Endodermal cell (in vitro differentiated cells): ENCODE measurements at regions not wholly inside any gene's neighbourhood (a gene's known extent, or its start where the extent isn't known, plus 50 kb on each side); places are given as distances from the start of the nearest gene placed in this dataset.

Source experiments
- DNase-seq: peaks from one replicate; pipeline ENCODE4 v3.0.0-alpha.2; 2017
- H3K27ac ChIP-seq: 2 replicates; pipeline ENCODE4 v1.5.1; 2013; ENCODE audit warnings: mild to moderate bottlenecking, low read depth, low read length, moderate library complexity
- H3K27me3 ChIP-seq: 2 replicates; pipeline ENCODE4 v1.6.1; 2013; ENCODE audit warnings: mild to moderate bottlenecking, low read length, moderate library complexity; ENCODE audit not compliant: insufficient read depth, control insufficient read depth, poor library complexity, severe bottlenecking
- H3K36me3 ChIP-seq: 2 replicates; pipeline ENCODE4 v1.7.0; 2013; ENCODE audit warnings: mild to moderate bottlenecking, low read length, moderate library complexity; ENCODE audit not compliant: control insufficient read depth, insufficient read depth
- H3K4me1 ChIP-seq: one replicate; pipeline ENCODE4 v1.7.0; 2013; ENCODE audit warnings: low read length; ENCODE audit not compliant: control insufficient read depth, insufficient read depth
- H3K4me3 ChIP-seq: 2 replicates; pipeline ENCODE4 v1.5.1; 2013; ENCODE audit warnings: mild to moderate bottlenecking, low read length, moderate library complexity
- H3K9ac ChIP-seq: 2 replicates; pipeline ENCODE4 v1.6.1; 2013; ENCODE audit warnings: mild to moderate bottlenecking, low read length, moderate library complexity; ENCODE audit not compliant: poor library complexity, severe bottlenecking; ENCODE audit errors: extremely low read depth
- H3K9me3 ChIP-seq: 2 replicates; pipeline ENCODE4 v1.6.1; 2013; ENCODE audit warnings: mild to moderate bottlenecking, low read length, moderate library complexity; ENCODE audit not compliant: control insufficient read depth
- H3K27ac Mint-ChIP-seq: 2 replicates; pipeline ENCODE4 v1.8.0; 2020; ENCODE audit warnings: mixed read lengths
- H3K27me3 Mint-ChIP-seq: 2 replicates; pipeline ENCODE4 v1.8.0; 2021; ENCODE audit warnings: mild to moderate bottlenecking, mixed read lengths; ENCODE audit not compliant: insufficient read depth
- H3K36me3 Mint-ChIP-seq: 2 replicates; pipeline ENCODE4 v1.8.0; 2020; ENCODE audit warnings: low read depth, mixed read lengths
- H3K4me1 Mint-ChIP-seq: 2 replicates; pipeline ENCODE4 v1.8.0; 2020; ENCODE audit warnings: mixed read lengths
- H3K4me3 Mint-ChIP-seq: 2 replicates; pipeline ENCODE4 v1.8.0; 2020; ENCODE audit warnings: mild to moderate bottlenecking, moderate library complexity, mixed read lengths
- H3K9me3 Mint-ChIP-seq: 2 replicates; pipeline ENCODE4 v1.8.0; 2020; ENCODE audit warnings: mild to moderate bottlenecking, mixed read lengths
- CTCF ChIP-seq: fragments of 200-600 bp; sonication (generic); conservative IDR thresholded peaks from 2 replicates; pipeline ENCODE4 v1.5.0; 2021; ENCODE audit warnings: antibody characterized with exemption, mild to moderate bottlenecking
- WGBS, 2 experiments: methylation state at CpG; one replicate each; pipeline versions ENCODE4 v1.1.5 to v1.1.7; 2013; ENCODE audit warnings: missing lambda C conversion rate in 2 of 2, mixed read lengths in 1 of 2; ENCODE audit not compliant: insufficient coverage in 1 of 2, insufficient read length in 1 of 2; 5-methylcytosine and 5-hydroxymethylcytosine counted together

- TF ChIP-seq CTCF, result no peak
- H3K4me1 Mint-ChIP-seq, result no peaks in the 10 kb centered on the region
- Histone ChIP-seq H3K27ac (no peak overlapping the region), H3K9ac (no peak overlapping the region), H3K9me3 (no peaks in the 10 kb centered on the region), H3K36me3 (no peaks in the 10 kb centered on the region), H3K4me3 (no peak overlapping the region), H3K27me3 (no peaks in the 10 kb centered on the region), H3K4me1 (no peaks in the 10 kb centered on the region)
- no peaks in the 10 kb centered on the region for H3K27me3 Mint-ChIP-seq
- H3K36me3 Mint-ChIP-seq, result no peaks in the 10 kb centered on the region
- no peak overlapping the region for H3K4me3 Mint-ChIP-seq
- DNase-seq, result no peak
- no peaks in the 10 kb centered on the region for H3K9me3 Mint-ChIP-seq
- no peak overlapping the region for H3K27ac Mint-ChIP-seq
- WGBS, 2 experiments, result 91 to 100% methylated on average over 3 to 8 of the region's 8 CpGs
Measured at GRCh38 chr20:19022118-19022575, 190.3 kb upstream of the SLC24A3 start.

GRCh38 chr20:19022791-19023448 is 189.5 kb upstream of the SLC24A3 start:
- TF ChIP-seq CTCF, result no peak
- H3K27me3 Mint-ChIP-seq, result no peaks in the 10 kb centered on the region
- Histone ChIP-seq H3K9me3 (no peaks in the 10 kb centered on the region), H3K9ac (no peak overlapping the region), H3K27ac (no peak overlapping the region), H3K36me3 (no peaks in the 10 kb centered on the region), H3K4me3 (no peak overlapping the region), H3K4me1 (no peaks in the 10 kb centered on the region), H3K27me3 (no peaks in the 10 kb centered on the region)
- no peak for DNase-seq
- H3K9me3 Mint-ChIP-seq, result no peaks in the 10 kb centered on the region
- WGBS, 2 experiments, result 93 to 94% methylated on average over 6 to 11 of the region's 11 CpGs
- H3K27ac Mint-ChIP-seq, result no peak overlapping the region
- H3K36me3 Mint-ChIP-seq, result no peaks in the 10 kb centered on the region
- H3K4me3 Mint-ChIP-seq, result no peak overlapping the region
- no peaks in the 10 kb centered on the region for H3K4me1 Mint-ChIP-seq

- H3K27me3 Mint-ChIP-seq, result no peaks in the 10 kb centered on the region
- H3K4me3 ChIP-seq, result no peak overlapping the region
- no peak overlapping the region for H3K27ac ChIP-seq
- no peaks in the 10 kb centered on the region for H3K9me3 ChIP-seq
- no peaks in the 10 kb centered on the region for H3K36me3 Mint-ChIP-seq
- 66 to 83% methylated on average over 6 to 10 of the region's 11 CpGs for whole genome bisulfite sequencing, 2 experiments
- DNase-seq, result peak; percentile 14
- H3K27me3 ChIP-seq, result no peaks in the 10 kb centered on the region
- no peak overlapping the region for H3K9ac ChIP-seq
- no peaks in the 10 kb centered on the region for H3K4me1 Mint-ChIP-seq
- H3K4me1 ChIP-seq, result no peaks in the 10 kb centered on the region
- no peak overlapping the region for H3K27ac Mint-ChIP-seq
- H3K9me3 Mint-ChIP-seq, result no peaks in the 10 kb centered on the region
- no peak overlapping the region for H3K4me3 Mint-ChIP-seq
- TF ChIP-seq CTCF, result no peak
- no peaks in the 10 kb centered on the region for H3K36me3 ChIP-seq
Measured at GRCh38 chr20:19024296-19025035, 188.0 kb upstream of the SLC24A3 start.
